ENCODE measurements at regions not wholly inside any gene's neighbourhood (a gene's known extent, or its start where the extent isn't known, plus 50 kb on each side); places are given as distances from the start of the nearest gene placed in this dataset.
A peak's percentile ranks its signal among the peaks of the same experiment; 100 is the strongest.
"Not testable (repeated sequence)": the region's sequence is repeated elsewhere in the genome, so short reads cannot be mapped to it uniquely, and the experiment has no call there.

DNA sequence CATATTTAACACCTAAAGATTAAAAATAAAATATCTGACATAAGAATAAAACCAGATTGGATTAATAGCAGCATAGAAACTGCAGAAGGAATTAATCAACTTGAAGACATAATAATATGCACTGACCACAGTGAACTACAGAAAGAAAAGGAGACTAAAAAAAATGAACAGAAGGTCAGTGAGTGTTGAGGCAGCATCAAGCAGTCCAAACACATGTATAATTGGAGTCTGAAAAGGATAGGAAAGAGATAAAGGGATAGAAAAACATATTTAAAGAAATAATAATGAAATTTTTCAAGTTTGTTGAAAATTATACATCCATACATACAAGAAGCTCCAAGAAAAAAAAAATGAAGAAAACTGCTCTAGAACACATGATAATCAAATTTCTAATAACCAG lies 756.2 kb downstream of the GATA3 start:
- DNase-seq (ENCODE audit: low read depth), result no peak

DNA sequence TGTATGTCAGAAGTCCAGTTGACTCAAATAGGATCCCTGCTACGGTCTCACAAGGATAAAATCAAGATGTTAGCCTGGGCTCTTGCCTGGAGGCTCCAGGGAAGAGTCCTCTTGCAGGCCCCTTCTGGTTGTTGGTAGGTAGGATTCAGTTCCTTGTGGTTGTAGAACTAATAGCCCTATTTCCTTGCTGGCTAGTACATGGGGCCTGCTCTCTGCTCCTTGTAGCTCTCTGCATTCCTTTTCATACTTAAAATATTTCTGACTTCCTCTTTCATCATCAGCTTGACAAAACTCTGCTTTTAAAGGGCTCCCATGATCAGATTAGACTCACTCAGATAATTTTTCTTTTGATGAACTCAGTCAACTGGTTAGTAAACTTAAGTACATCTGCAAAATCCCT lies 756.7 kb downstream of the GATA3 start:
- no peak for DNase-seq (ENCODE audit: low read depth)

DNA sequence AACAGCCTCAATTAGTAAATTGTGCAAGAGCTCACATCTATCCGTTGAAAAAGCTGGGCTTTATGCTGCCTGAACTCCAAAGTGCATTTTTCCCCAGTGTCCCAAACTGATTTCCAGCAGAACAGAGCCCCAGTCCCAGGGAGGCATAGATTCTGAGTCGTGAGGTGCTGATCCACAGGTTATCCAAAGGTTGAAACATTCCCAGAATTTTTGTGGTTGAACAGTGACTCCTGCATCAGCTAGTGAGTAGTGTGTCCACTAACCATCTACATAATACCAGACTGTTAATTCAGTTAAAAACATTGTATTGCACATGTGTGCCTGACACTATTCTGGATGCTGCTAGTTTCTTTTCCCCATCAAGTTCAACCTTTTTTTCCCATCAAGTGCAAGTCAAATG lies 761.5 kb downstream of the GATA3 start:
- no peak for DNase-seq (ENCODE audit: low read depth)

DNA sequence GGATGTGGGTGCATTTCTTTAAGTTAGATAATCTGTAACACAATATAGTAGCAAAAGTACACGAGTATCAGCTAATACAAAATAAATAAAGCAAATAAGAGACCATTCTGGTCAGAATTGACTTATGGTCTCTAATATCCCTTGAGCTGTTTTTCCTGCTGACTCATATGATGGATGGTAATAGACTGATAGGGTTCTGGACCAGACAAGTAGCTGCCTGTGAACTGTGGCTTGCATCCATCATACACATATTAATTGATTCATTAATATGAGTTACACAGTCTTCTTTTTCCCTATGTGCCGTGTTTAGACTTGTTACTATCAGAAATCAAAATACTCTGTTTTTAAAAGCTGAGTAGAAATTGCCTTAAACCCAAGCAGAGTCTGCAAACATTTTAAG lies 762.8 kb downstream of the GATA3 start:
- DNase-seq (ENCODE audit: low read depth), result no peak

DNA sequence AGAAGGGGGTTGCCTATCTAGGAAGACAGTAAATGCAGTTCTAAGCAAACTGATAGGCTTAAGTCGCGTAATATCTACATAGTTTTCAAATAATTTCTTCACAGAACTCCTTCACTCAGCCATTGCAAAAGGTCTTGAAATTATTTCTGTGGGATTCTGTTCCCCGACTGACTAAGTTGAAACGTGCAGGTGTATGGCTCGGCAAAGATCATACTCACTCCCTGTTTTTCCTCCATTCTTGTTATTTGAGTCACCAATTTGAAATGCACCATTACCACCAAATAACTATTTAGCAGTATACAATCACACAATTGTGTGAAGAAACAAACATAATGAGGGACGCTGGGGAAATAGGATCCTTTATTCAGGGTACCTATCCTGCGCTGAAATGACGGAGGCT lies 771.1 kb downstream of the GATA3 start:
- DNase-seq (ENCODE audit: low read depth), result no peak

DNA sequence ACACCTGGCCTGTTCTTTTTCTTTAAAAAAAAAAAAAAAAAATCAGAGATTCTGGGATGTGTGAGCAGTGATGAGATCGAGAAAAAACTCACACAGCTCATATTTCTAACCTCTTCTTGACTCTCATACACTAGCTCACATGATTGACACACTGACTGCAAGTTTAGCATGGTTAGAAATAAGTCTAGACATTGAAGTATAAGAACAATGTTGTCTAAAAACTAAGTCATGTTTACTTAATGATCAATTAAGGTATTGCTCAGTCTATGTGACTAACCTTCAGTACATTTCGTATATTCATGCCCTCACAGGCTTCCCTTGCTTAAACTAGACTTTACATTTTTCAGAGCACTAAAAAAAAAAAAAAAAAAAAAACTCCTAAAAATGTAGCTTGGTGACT lies 775.1 kb downstream of the GATA3 start:
- DNase-seq (ENCODE audit: low read depth), result no peak

DNA sequence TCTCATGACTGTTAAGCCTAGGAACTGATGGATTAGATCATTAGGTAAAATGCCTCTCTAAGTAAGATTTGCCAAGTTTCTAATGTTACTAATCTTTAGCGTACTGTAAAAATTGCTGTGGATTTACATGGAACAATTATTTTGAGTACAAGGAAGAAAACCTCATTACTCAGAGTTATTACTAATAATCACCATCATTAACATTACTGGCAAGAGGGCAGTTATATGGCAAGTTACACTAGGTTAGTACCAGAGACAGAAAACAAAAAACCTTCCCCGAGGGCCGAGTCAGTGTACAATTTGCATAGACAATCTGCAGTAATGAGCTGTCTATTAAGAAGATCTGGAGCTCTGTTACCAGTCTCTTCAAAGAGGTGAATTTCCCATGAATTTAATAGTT lies 775.6 kb downstream of the GATA3 start:
- DNase-seq (ENCODE audit: low read depth), result no peak

DNA sequence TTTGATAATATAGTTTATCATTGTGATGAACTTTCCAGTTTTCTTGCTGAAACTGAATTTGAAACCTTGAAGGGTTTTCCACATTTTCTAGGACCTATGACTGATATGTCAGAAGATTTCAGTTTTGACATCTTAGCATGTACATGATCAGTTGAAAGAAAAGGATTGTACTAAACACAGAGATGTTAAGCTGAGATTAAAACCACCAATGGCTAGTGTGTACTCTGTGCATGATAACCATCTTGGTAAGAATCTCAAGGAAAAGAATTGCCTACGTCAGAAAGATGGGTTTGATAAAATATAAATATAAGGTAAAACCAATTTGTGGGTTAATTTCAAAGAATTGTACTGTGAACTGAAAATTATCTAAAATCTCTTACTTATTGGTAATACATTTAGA lies 776.4 kb downstream of the GATA3 start:
- DNase-seq (ENCODE audit: low read depth), result no peak

DNA sequence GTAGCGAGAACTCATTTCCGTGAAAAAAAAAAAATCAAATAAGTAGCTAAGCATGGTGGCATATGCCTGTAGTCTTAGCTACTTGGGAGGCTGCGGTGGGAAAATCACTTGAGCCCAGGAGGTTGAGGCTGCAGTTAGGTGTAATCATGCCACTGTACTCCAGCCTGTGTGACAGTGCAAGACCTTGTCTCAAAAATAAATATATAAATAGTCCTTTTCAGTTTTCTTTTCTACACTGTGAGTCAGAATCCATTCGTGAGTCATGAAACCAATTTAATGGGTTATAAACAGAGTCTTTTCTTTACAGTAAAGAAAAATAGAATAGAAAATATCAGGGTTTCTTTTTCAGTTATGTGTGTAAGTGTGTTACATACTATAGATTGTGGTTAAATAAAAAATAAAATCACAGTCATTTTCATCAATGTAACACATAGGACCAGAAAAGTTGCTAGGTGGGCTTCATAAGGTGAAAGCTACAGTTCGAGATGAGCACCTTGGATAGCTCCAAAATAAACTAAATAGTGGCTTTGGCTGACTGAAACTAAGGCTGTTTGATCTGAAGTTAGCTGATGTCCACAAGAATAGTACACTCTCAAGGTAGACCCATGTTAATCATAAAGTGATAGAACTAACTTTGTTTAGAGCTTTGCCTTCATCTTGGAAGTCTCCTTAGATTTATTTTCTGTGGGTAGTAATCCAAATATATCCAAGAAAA lies 781.1 kb downstream of the GATA3 start:
- no peak for DNase-seq (ENCODE audit: low read depth)

DNA sequence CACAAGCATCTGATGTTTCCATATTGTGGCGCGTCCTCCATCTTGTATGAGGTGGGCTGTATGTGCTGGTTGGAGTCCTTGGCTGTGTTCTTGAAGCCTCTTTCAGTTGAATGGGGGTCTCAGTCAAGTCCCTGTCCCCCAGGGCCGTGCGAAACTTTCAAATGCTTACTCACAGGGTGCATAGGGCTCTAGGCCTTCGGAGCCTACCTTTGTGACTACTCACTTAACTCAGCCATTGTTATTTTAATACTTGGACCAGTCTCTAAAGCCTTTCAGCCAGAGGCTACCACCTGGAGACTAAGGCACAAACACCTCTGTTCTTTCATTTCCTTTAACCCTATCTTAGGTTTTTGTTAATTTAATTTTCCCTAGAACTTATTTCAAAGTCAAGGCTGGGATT lies 785.9 kb downstream of the GATA3 start:
- DNase-seq (ENCODE audit: low read depth), result no peak

DNA sequence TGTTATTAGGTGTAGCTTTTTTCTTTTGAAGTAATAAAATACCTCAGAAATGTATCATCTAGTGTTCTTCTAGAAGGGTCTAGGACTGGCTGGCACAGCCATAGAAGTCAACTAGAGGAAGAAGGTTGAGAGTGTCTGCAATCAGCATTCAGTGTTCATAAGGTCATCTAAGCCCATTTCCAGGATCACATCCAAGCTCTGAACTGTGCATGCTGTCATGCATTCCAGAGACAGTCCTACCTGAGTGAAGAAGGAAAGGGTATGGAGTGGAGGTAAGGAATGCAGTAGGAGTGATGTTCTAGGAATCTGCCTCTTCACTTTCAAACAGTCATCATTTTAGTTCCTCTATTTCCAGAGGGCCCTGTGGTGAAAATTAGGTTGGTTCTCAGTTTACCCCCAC lies 789.7 kb downstream of the GATA3 start:
- no peak for DNase-seq (ENCODE audit: low read depth)

DNA sequence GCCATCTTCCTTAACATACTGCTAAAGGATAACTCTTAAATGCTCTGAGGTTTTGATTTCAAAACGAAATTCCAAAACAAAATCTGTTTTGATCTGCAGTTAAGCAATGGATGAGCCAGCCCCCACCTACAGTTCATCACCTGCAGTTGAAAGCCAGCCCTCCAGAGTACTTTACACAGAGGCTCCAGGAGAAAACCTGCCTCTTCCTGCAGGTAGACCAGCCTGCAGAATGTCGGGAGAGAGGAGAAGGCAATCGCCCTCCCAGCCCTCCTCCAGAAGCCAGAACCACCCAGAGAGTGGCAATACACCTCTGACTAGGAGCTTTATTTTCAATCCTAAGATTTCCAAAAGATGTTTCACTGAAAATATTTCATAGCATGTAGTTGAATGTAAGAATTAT lies 798.1 kb downstream of the GATA3 start:
- DNase-seq (ENCODE audit: low read depth), result no peak

DNA sequence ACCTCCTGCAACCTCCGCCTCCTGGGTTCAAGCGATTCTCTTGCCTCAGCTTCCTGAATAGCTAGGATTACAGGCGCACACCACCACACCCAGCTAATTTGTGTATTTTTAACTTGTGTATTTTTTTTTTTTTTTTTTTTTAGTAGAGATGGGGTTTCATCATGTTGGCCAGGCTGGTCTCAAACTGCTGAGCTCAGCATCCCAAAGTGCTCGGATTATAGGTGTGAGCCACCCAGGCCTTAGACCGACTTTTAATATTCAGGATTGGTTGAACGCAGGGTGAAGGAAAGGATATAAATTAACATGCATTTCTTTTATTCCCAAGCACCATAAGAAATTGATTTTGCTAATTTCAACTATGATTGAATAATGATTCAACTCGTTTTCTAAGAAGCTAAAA lies 798.6 kb downstream of the GATA3 start:
- DNase-seq (ENCODE audit: low read depth), result no peak

DNA sequence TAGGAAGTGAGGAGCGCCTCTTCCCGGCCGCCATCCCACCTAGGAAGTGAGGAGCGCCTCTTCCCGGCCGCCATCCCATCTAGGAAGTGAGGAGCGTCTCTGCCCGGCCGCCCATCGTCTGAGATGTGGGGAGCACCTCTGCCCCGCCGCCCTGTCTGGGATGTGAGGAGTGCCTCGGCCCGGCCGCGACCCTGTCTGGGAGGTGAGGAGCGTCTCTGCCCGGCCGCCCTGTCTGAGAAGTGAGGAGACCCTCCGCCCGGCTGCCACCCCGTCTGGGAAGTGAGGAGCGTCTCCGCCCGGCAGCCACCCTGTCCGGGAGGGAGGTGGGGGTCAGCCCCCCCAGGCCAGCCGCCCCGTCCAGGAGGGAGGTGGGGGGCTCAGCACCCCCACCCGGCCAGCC lies 814.4 kb downstream of the GATA3 start:
- not testable (repeated sequence) for DNase-seq (ENCODE audit: low read depth)

DNA sequence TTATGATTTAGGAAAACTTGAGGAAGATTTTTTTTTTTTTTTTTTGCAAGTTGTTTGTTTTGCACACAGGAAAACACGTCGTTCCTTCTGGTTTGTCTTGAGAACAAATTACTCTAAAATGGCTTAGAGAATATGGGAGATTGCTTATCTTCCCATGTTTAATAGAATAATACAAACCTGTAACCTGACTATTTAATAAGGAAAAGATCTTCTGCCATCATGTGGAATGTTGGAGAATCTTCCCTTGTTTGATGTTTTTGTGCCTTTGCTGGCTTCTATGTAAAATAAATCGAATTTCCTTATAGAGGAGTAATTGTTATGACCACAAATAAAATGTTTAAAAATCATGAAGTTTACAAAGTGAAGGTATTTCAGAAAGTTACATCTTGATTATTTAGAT lies 818.8 kb downstream of the GATA3 start:
- DNase-seq (ENCODE audit: low read depth), result peak; percentile 0

DNA sequence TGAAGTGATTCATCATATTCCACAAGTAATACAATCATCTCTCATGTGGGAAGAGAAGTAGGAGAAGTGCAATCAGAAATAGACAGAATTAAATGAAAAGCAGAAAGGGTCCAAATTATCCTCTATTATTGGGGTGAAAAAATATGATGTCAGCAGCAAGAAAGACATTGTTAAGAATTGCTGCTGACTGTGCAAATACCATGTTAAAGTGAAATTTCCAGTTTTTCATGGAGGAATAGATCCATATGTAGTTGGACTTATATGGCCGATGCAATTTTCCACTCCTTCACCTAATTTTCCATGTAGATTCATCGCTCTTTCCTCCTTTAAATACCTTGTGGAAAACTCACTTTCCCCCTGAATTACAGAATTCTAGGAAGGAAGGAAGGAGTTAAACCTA lies 819.8 kb downstream of the GATA3 start:
- no peak for DNase-seq (ENCODE audit: low read depth)

DNA sequence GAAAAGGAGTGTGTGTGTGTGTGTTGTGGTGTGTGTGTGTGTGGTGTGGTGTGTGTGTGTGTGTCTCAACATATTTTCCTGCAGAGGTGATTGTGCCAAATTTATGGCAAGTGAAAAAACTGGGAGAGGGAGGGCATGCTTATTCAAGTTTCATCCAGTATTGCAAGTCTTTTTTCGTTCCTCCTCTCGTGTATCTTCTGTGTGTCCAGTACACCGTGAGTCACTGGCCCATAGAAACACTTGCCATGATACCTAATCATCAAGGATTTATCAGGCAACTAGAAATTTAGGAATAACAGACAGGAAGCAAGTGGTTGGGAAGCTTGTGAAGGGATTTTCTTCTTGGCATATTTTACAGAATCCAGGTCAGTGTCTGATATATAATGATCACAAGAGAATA lies 820.5 kb downstream of the GATA3 start:
- DNase-seq (ENCODE audit: low read depth), result no peak

DNA sequence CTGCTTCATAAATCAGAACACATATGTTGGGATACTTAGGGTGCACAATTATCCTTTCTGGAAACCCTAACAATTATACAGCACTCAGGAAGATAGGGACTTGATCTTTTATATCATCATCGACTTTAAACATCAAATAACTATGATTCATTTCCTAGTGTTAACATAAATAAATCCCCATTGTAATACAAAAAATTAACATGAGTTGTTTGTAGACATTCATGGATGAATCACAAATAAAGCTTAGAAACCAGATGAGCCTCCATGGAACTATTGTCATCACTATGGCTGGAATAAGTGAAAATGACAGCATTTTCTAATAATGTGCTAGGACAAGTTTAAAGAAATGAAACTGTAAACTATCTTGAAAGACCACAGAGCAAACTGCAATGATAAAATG lies 821.7 kb downstream of the GATA3 start:
- DNase-seq (ENCODE audit: low read depth), result no peak

DNA sequence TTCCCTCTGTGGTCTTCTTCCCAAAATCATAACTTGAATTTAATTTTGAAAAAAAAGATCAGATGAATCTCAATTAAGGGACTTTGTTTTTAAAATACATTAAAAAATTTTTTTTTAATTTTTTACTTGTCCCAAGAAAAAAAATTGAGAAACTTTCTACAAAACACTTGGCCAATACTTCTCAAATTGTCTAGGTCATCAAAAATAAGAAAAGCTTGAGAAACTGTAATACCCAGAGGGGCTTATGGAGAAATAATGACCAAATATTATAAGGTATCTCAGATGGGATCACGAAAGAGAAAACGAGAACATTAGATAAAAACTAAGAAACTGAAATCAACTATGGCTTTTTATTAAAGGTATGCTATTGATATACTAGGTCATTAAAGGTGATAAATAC lies 835.0 kb downstream of the GATA3 start:
- DNase-seq (ENCODE audit: low read depth), result no peak

DNA sequence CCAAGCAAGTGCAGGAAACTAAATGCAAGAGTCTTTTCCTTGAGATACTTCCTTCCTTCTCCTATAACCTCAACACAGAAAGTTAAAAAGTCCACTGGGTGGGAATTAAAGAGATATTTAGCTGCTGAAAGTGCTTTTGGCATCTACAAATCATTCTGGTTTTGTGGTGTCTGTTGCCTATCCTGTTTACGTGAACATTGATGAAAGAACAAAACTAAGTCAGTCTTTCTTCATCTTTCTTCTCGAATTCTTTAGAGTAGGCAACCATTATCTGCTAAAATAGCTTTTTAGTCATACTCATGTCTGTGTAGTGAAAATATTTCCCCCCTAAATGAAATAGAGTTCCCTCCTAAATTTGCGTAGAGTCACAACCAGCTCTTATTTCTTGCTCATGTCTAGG lies 838.6 kb downstream of the GATA3 start:
- DNase-seq (ENCODE audit: low read depth), result no peak

DNA sequence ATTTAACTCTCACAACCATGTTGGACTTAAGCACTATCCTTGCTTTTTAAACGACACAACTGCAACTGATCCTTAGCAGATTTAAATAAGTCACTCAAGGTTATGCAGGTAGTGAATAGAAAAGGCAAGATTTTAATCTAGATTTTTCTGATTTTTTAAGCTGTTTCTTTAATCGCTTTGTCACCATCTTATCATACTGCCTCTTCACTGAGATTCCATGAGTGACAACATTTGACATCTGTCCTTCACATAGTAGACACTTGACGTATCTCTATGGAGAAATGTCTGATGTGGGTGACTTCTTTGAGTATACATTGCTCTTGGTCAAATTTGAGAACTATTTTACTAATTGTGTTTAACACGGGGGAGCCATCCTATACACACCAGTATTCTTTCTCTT lies 839.7 kb downstream of the GATA3 start:
- no peak for DNase-seq (ENCODE audit: low read depth)

DNA sequence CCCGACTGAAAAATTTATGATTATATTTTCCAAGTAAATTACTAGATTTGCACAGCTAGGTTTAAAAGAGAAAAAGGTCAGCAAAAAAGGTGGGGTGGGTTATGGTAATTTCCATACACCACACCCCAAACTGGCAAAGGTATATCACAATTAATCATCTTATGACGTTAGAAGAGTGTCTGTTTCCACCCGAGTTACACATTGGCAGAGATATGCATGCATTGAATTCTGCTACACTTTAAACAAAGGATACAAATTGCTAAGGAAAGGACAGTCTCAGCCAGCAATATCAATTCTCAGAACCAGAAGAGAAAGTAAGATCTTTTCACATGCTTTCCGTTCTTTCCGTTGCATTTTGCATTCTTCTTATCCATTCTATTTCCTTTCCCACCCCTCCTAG lies 843.3 kb downstream of the GATA3 start:
- no peak for DNase-seq (ENCODE audit: low read depth)

DNA sequence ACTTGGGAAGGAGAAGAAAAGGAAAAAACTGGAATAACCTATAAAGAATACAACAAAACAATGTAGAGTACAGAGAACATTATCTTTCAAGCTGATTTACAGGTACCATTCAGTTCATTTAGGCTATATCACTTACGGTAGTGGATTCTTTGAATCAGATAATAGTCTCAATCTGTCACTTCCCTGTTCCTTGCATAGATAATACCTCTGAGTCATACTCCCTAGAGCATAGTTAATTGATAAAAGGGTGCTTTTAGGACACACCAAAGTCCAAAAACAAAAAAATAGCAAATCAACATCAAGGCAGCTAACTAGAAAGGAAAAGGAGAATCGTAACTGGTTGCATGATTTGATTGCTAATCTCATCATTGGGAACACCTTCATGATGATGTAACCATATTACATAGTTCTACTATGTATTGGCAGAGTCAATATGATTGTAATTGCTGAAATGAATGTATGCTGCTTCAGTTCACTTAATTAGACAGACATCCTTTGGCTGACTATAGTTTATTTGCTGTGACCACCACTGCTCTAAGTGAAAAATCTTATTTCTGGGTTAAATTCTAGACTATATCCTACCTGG lies 844.4 kb downstream of the GATA3 start:
- DNase-seq (ENCODE audit: low read depth), result no peak

DNA sequence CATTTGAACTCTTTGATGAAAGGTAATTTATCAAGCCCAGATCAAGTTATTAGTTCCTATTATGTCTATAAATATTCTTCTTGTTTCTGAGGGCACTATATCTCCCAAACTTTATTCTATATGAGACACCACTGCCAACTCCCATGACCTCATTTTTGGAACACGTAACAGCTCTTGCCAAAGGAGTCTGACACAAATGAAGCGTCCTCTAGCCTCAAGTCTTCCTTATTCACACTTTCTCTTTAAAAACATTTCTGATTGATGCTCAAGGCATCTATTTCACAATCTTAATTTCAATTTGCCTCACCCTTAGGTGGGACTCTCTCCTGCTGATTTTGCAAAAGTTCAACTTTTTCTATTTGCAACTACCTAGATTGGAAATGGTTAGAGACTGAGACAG lies 848.4 kb downstream of the GATA3 start:
- DNase-seq (ENCODE audit: low read depth), result no peak

Measured in ELR (cell line).